ACC112 (cell line): ENCODE measurements at regions not wholly inside any gene's neighbourhood (a gene's known extent, or its start where the extent isn't known, plus 50 kb on each side); places are given as distances from the start of the nearest gene placed in this dataset.
"Not testable (repeated sequence)": the region's sequence is repeated elsewhere in the genome, so short reads cannot be mapped to it uniquely, and the experiment has no call there.

ENCODE experiments used
- H2AFZ ChIP-seq: fragments of 200-600 bp; sonication (generic); one replicate; pipeline ENCODE4 v1.6.0; 2017; ENCODE audit warnings: antibody characterized with exemption, low read length; ENCODE audit not compliant: unreplicated experiment
- H3K27ac ChIP-seq: fragments of 200-600 bp; sonication (generic); 2 replicates; pipeline ENCODE4 v1.5.1; 2014; ENCODE audit warnings: low read depth, mild to moderate bottlenecking, antibody characterized with exemption, low read length, moderate library complexity
- H3K27me3 ChIP-seq: fragments of 200-600 bp; sonication (generic); 2 replicates; pipeline ENCODE4 v1.6.1; 2014; ENCODE audit warnings: mild to moderate bottlenecking, antibody characterized with exemption, low read length, moderate library complexity, mixed read lengths; ENCODE audit not compliant: insufficient read depth
- H3K36me3 ChIP-seq: fragments of 200-600 bp; sonication (generic); 2 replicates; pipeline ENCODE4 v1.6.1; 2016; ENCODE audit warnings: mild to moderate bottlenecking, antibody characterized with exemption, low read length, moderate library complexity, mixed read lengths; ENCODE audit not compliant: insufficient read depth
- H3K4me1 ChIP-seq: fragments of 200-600 bp; sonication (generic); one replicate; pipeline ENCODE4 v1.6.1; 2016; ENCODE audit warnings: low read length, mixed read lengths; ENCODE audit not compliant: insufficient read depth, unreplicated experiment, control insufficient read depth
- H3K4me3 ChIP-seq: fragments of 200-600 bp; sonication (generic); 2 replicates; pipeline ENCODE4 v1.5.1; 2014; ENCODE audit warnings: mild to moderate bottlenecking, low read depth, low read length
- H3K79me2 ChIP-seq: fragments of 200-600 bp; sonication (generic); one replicate; pipeline ENCODE4 v1.6.0; 2016; ENCODE audit warnings: low read length; ENCODE audit not compliant: control insufficient read depth, unreplicated experiment, insufficient read depth

DNA sequence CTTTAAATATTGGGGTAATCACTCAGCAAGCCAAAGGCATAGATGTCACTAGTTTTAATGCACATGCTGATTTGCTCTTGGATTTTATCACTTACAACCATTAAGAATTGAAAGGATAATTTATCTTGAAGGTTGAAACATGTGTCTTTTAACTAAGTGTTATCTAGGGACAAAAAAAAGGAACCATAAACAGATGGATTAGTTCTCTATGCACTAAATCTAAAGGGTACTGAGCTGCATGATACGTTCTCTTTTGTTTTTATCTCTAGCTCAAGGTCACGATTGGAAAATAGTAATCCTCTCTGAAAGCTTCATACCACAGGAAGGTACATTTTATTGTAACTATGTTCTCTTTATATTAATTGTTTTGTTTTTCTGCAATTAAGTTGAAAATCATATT, 1426.6 kb downstream of the GRIK2 start:
- no peaks in the 10 kb centered on the region for H3K79me2 ChIP-seq
- no peaks in the 10 kb centered on the region for H3K4me1 ChIP-seq
- H3K4me3 ChIP-seq: no peak overlapping the region
- no peaks in the 10 kb centered on the region for H3K27me3 ChIP-seq
- H3K36me3 ChIP-seq: no peaks in the 10 kb centered on the region
- no peak overlapping the region for H2AFZ ChIP-seq
- H3K27ac ChIP-seq: no peak overlapping the region

DNA sequence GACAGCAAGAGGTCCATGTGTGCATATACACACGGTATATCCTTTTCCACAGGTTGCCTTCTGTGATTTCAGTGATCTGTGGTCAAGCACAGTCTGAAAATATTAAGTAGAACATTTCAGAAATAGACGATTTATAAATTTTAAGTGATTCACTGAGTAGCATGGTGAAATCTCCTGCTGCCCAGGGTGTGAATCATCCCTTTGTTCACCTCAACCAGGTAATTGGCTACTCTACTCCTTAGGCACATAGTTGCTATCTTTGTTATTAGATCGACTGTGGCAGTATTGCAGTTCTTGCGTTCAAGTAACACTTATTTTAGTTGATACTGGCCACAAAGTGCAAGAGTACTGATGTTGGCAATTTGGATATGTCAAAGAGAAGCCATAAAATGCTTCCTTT, 1421.7 kb downstream of the GRIK2 start:
- H2AFZ ChIP-seq: no peak overlapping the region
- no peak overlapping the region for H3K4me3 ChIP-seq
- H3K27ac ChIP-seq: no peak overlapping the region
- no peaks in the 10 kb centered on the region for H3K27me3 ChIP-seq
- no peaks in the 10 kb centered on the region for H3K36me3 ChIP-seq
- H3K4me1 ChIP-seq: no peaks in the 10 kb centered on the region
- H3K79me2 ChIP-seq: no peaks in the 10 kb centered on the region

DNA sequence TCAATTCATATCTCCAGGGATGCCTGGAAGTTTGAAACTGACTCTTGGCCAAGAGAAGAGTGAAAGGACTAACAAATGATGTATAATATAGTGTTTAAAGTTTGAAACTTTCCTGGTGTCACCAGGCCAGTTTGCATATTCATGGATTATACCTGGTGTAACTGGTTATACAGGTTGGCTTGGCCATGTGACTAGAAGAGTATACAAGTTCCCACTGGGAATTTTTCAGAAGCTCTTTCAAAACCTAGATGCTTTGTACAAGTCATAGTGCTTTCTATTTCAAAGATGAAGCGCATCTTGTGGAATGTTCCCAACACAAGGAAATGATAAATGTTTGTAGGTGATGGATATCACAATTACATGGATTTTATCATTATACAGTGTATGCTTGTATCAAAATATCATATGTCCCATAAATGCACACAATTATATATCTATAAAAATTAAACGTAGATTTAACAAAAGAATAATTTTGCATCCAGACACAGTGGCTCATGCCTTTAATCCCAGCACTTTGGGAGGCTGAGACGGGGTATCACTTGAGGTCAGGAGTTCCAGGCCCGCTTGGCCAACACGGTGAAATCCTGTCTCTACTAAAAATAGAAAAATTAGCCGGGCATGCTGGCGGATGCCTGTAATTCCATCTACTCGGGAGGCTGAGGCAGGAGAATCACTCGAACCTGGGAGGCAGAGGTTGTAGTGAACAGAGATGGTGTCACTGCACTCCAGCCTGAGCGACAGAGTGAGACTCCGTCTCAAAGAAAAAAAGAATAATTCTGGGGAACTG, 1420.2 kb downstream of the GRIK2 start:
- H3K79me2 ChIP-seq: no peaks in the 10 kb centered on the region
- no peak overlapping the region for H2AFZ ChIP-seq
- no peaks in the 10 kb centered on the region for H3K36me3 ChIP-seq
- no peak overlapping the region for H3K4me3 ChIP-seq
- H3K4me1 ChIP-seq: no peaks in the 10 kb centered on the region
- no peaks in the 10 kb centered on the region for H3K27me3 ChIP-seq
- no peak overlapping the region for H3K27ac ChIP-seq

- Histone ChIP-seq H3K79me2 (no peaks in the 10 kb centered on the region), H2AFZ (no peak overlapping the region), H3K36me3 (no peaks in the 10 kb centered on the region), H3K4me1 (no peaks in the 10 kb centered on the region), H3K27ac (no peak overlapping the region), H3K27me3 (no peaks in the 10 kb centered on the region), H3K4me3 (no peak overlapping the region)
Observed at GRCh38 chr6:102812242-102812641, 1418.7 kb downstream of the GRIK2 start.

DNA sequence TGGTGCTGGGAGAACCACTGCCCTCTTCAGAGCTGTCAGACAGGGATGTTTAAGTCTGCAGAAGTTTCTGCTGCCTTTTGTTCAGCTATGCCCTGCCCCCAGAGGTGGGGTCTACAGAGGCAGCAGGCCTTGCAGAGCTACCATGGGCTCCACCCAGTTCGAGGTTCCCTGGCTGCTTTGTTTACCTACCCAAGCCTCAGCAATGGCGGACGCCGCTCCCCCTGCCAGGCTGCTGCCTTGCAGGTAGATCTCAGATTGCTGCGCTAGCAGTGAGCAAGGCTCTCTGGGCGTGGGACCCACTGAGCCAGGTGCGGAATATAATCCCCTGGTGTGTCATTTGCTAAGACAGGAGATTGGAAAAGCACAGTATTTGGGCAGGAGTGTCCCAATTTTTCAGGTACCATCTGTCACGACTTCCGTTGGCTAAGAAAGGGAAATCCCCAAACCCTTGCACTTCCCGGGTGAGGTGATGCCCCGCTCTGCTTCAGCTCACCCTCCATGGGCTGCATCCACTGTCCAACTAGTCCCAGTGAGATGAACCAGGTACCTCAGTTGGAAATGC, 1415.5 kb downstream of the GRIK2 start:
- H3K36me3 ChIP-seq, H3K79me2 ChIP-seq, H3K4me3 ChIP-seq, H3K27me3 ChIP-seq, H3K4me1 ChIP-seq, H3K27ac ChIP-seq, H2AFZ ChIP-seq: not testable (repeated sequence)

- Histone ChIP-seq H3K79me2 (no peaks in the 10 kb centered on the region), H3K4me1 (no peaks in the 10 kb centered on the region), H3K27me3 (no peaks in the 10 kb centered on the region), H2AFZ (no peak overlapping the region), H3K36me3 (no peaks in the 10 kb centered on the region), H3K4me3 (no peak overlapping the region), H3K27ac (no peak overlapping the region)
Observed at GRCh38 chr6:102799051-102799450, 1405.5 kb downstream of the GRIK2 start.

- Histone ChIP-seq H2AFZ (no peak overlapping the region), H3K79me2 (no peaks in the 10 kb centered on the region), H3K36me3 (no peaks in the 10 kb centered on the region), H3K27ac (no peak overlapping the region), H3K4me1 (no peaks in the 10 kb centered on the region), H3K27me3 (no peaks in the 10 kb centered on the region), H3K4me3 (no peak overlapping the region)
Observed at GRCh38 chr6:102798636-102799035, 1405.1 kb downstream of the GRIK2 start.

DNA sequence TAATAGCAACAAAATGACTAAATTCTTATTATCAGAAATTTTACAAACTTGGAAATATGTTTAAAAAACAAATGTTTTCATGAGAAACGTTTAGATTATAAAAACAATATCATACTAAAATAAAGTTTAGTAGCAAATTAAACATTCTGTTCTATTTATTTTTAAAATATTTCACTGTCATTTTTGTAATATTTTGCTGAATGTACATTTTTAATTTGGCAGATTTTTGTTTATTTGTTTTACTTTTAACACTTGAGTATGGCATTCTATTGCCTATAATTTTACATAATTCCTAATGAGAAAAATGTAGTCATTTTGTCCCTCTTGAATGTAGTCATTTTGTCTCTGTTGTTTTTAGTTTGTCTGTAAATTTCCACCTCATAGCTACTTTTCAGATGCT, 1400.2 kb downstream of the GRIK2 start:
- H3K4me3 ChIP-seq: no peak overlapping the region
- no peaks in the 10 kb centered on the region for H3K79me2 ChIP-seq
- H3K27me3 ChIP-seq: no peaks in the 10 kb centered on the region
- no peak overlapping the region for H3K27ac ChIP-seq
- no peaks in the 10 kb centered on the region for H3K36me3 ChIP-seq
- no peaks in the 10 kb centered on the region for H3K4me1 ChIP-seq
- no peak overlapping the region for H2AFZ ChIP-seq

DNA sequence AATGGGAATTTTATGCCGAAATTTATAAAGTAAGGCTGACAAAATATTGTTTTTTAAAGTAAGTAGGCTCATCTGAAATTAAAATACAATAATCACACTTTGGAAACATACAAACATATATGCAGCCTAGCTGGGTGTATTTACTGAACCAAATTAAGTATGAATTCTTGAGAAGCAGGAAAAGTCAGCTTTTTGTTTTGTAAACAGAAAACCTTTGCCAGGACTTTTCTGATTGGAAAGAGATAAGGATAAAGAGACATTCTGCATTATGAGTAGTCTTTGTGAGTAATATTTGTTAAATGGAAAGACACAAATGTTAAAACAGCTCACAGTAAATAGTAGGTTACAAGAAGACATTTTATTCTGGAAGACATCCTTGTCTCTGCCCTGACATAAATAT, 1380.8 kb downstream of the GRIK2 start:
- H3K27me3 ChIP-seq: no peaks in the 10 kb centered on the region
- H3K4me3 ChIP-seq: no peak overlapping the region
- H3K27ac ChIP-seq: no peak overlapping the region
- H3K36me3 ChIP-seq: no peaks in the 10 kb centered on the region
- no peaks in the 10 kb centered on the region for H3K4me1 ChIP-seq
- H3K79me2 ChIP-seq: no peaks in the 10 kb centered on the region
- no peak overlapping the region for H2AFZ ChIP-seq

DNA sequence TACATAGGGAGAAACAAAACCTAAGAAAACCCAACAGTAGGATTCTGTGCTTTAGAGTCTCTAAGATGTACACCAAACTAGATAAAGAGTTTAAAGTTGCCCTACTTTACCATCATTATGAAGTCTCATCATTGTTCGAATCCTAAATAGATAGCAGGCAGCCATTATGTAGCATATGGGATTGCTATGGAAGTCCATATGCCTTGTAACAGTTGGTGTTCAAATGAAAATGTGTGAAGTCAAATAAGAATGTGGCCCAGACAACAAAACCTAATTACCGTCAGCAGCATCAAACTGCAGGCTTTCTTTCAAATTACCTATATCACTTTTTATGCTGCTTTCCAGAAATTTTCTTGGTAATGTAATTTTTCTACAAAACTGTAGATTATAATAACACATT, 1380.1 kb downstream of the GRIK2 start:
- no peak overlapping the region for H3K4me3 ChIP-seq
- H3K27ac ChIP-seq: no peak overlapping the region
- H3K27me3 ChIP-seq: no peaks in the 10 kb centered on the region
- H3K4me1 ChIP-seq: no peaks in the 10 kb centered on the region
- H3K36me3 ChIP-seq: no peaks in the 10 kb centered on the region
- no peak overlapping the region for H2AFZ ChIP-seq
- H3K79me2 ChIP-seq: no peaks in the 10 kb centered on the region

GRCh38 chr6:102766963-102767362, 1373.5 kb downstream of the GRIK2 start:
- H2AFZ ChIP-seq: no peak overlapping the region
- H3K79me2 ChIP-seq: no peaks in the 10 kb centered on the region
- no peaks in the 10 kb centered on the region for H3K36me3 ChIP-seq
- no peak overlapping the region for H3K4me3 ChIP-seq
- H3K27ac ChIP-seq: no peak overlapping the region
- H3K4me1 ChIP-seq: no peaks in the 10 kb centered on the region
- no peaks in the 10 kb centered on the region for H3K27me3 ChIP-seq
